EL (cell line): ENCODE measurements at regions not wholly inside any gene's neighbourhood (a gene's known extent, or its start where the extent isn't known, plus 50 kb on each side); places are given as distances from the start of the nearest gene placed in this dataset.
"Not testable (repeated sequence)": the region's sequence is repeated elsewhere in the genome, so short reads cannot be mapped to it uniquely, and the experiment has no call there.

ENCODE experiments used
- DNase-seq: peaks from one replicate; pipeline ENCODE4 v3.0.0-alpha.2; 2016

GRCh38 chr5:179497636-179498340, 52.6 kb upstream of the RUFY1 start:
- DNase-seq = no peak

DNA sequence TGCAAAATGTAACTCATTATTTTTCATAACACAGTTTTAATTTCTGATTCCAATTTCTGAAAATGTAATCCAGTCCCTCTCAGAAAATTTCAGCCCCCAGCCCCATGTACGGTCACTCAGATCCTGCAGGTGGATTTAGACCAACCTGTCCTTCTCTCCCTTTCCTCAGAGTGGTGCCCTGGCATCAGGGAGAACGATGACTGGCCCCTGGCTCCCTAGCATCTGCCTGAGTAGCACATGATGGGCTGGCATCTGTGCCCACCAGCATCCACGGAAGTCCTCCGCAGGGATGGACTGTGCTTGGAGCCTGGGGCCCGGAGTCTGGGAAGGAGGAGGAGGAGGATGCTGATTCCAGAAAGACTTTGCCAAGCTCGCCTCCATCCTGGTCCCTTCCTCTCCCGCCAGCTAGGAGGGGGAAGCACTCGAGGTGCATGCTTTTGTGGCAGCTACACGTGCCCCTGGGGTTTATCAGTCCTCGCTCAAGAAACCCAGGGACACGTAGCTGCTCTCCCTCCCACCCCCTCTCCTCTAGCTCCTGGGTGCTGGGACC, 54.4 kb upstream of the RUFY1 start:
- DNase-seq = no peak

DNA sequence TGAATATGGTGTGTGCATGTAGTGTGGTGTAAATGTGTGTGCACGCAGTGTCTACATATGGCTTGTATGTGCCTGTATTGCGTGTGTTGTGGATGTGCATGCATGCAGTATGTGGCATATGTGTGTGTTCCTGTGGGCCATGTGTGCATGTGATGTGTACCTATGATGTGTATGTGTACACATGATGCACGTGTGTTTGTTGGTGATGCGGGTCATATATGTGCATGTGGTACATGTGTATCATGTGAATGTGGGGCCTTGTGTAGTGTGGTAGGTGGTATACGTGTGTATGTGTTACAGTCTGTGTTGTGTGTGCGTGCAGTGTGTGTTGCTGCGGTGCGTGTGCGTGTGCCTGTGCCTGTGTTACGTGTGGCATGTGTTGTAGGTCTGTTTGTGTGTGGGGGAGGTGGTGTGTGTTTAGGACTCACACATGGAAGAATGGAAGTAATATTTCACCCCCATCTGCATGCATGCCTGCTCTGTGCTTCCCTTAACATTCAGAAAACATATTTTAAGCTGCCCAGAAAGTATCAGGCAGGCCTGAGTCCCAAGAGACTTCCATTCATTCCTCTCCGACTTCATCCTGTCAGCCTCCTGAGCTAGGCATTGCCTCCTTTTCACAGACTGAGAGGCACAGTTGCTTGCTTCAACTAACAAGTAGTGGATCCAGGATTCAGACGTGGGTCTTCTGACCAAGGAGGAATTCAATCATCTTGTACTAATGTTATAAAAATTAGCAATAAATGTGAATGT, 55.4 kb upstream of the RUFY1 start:
- no peak for DNase-seq

GRCh38 chr5:179488975-179489374, 61.4 kb upstream of the RUFY1 start:
- no peak for DNase-seq

DNA sequence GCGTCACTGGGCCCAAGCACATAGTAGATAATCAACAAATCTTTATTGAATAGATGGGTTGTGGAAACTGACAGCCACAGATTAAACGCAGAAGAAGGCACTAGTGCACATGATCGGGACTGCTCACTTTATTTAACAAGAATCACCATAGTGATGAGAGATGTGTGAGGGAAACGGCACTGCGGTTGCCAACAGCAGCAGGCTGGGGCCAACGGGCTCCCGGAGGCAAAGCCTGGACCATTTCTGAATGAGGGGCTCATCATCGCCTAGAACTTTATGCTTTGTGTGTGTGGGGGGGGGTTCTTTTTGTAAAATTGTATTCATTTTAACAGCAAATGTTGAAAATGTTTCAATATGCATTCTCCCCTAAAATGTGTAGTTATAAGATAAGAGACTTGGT, 61.9 kb upstream of the RUFY1 start:
- DNase-seq = no peak

DNA sequence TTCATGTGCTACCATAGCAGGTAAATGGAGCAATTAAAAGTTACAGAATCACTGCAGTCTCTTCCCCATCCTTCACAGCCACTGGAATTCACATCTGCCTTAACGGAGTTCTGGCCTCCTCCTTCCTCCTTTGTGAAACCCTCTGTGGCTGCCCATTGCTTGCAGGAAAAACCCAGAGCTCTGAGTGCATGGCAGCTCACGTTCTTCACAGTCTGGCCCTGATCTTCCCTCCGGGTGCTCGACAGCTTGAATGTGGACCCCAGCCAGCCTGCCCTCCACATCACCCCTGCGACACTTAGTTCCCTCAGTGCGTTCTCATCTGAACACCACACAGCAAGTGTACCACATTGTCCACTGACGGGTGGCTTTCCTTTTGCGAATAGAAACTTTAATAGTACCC, 63.2 kb upstream of the RUFY1 start:
- DNase-seq = no peak

DNA sequence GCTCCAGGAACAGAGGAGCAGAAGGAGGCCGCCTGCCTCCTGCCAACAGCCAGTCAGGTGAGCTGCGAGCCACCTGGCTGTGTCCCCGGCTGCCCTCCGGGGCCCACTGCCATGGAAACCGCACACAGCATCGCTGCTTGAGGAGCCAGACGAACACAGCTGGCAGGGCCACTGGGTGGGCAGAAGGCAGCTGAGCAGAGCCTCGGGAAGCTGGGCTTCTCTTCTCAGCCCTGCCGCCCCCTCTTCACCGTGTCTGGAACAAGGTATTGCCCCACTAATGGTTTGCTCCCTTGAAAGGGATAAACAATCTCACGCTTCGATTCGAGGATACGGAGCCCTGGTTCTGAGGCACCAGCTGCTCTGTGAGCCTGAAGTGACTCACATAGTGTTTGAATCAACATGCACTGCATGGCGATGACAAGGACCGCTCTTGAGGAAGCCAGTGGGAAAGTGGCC, 63.7 kb upstream of the RUFY1 start:
- DNase-seq = no peak

GRCh38 chr5:179485845-179486575, 64.3 kb upstream of the RUFY1 start:
- no peak for DNase-seq

DNA sequence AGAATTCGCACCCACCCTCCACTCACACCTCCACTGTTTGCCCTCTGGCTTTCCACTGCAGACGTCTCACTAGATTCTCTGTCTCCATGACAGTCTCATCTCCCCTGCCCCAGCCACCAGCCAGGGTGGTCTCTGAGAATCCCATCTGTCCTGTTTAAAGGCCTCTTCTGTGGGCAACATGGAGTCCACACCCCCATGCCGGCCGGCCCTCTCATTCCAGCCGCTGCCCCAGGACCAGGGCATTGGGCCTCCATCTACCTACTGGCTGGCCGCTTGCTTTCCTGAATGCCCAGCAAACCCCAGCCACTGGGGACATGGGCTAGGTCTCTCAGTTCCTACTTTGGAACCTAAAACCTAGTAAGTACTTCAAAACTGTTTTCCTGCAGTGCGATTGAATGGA, 65.6 kb upstream of the RUFY1 start:
- DNase-seq = no peak

DNA sequence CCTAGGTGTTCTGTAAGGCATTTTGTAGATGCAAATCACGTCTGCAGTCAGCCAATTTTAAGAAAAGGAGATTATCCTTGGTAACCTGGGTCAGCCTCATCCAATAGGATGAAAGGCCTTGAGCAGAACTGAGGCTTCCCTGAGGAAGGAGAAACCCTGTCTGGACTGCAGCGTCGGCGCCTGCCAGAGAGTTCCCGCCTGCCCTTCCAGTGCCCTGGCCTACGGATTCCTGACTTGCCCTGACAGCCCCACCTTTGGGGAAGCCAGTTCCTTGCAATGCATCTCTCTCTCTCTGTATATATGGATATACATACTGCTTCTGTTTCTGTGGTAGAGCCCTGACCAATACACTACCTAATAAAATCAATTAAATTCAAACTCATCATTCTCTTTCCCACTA, 66.2 kb upstream of the RUFY1 start:
- no peak for DNase-seq

DNA sequence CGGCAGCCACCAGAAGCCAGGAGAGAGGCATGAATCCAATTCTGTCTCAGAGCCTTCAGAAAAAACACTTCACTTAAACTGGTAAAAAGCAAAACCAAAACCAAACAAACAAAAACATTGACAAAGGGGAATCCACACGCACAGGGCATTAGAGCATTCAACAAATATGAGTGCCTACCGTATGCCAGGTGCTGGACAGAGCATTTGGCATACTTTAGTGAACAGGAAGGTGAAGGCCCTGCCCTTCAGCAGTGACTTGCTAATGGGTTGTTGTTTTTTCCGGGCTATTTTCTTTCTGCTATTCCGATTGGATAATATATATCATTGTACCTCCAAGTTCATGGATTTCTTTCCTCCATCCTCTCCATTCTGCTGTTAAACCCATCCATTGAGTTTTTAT, 71.7 kb upstream of the RUFY1 start:
- DNase-seq = no peak

- no peak for DNase-seq
Observed at GRCh38 chr5:179475208-179475751, 75.1 kb upstream of the RUFY1 start.

- DNase-seq = no peak
Observed at GRCh38 chr5:179472641-179473040, 77.7 kb upstream of the RUFY1 start.

DNA sequence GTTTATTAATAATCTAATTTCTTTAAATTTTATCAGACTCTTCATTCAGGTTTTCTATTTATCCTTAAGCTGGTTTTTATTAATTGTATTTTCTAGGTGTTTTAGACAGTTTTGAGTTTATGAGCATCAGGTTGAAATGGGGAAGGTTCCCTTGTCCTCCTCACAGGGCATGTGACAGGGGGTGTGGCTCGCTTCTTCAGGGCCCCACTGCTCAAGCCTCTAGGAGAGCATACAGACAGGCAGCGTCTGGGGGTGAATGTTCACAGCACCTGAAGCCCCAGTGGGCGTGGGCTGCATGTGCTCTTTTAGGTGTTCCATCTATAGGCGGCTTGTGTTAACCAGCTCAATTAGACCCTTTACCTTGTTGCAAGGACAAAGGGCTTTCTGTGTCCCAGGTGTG, 78.2 kb upstream of the RUFY1 start:
- no peak for DNase-seq

DNA sequence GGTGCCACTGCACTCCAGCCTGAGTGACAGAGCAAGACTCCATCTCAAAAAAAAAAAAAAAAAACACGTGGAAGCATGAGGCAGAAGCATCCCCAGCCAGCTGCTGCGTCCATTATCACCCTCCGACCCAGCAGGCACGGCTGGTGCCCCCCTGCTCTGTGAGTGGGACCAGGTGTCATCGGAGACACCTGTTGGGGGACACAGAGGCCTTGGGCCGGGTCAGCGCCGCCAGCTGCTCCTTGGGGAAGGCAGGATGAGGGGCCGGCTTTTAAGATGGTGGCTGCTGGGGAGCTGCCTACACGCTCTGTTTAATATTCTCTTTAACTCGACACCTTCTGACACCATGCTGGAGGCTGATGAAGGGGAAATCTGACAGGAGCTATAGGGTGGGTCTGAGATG, 80.2 kb upstream of the RUFY1 start:
- DNase-seq = no peak

GRCh38 chr5:179468696-179469095, 81.7 kb upstream of the RUFY1 start:
- DNase-seq = no peak

DNA sequence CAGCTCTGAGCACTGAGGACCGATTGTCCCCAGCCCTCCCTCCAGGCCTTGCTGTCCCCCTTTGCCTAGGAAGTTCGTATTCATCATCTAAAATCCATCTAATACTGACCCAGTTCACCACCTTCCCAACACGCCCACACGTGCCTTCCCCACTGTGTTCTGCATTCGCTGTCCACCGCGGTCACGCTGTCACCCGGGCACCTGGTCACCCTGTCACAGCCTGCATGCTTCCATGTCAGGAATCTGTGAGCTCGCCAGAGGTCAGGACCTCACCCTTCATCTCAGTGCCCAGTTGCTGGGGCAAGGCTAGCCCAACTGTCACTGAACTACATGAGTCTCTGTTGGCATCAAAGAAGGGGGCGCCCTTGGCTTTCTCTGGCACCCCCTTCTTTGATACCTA, 82.9 kb upstream of the RUFY1 start:
- DNase-seq = no peak

GRCh38 chr5:179464631-179465030, 85.7 kb upstream of the RUFY1 start:
- no peak for DNase-seq

- DNase-seq = no peak
Observed at GRCh38 chr5:179462040-179462439, 88.3 kb upstream of the RUFY1 start.

DNA sequence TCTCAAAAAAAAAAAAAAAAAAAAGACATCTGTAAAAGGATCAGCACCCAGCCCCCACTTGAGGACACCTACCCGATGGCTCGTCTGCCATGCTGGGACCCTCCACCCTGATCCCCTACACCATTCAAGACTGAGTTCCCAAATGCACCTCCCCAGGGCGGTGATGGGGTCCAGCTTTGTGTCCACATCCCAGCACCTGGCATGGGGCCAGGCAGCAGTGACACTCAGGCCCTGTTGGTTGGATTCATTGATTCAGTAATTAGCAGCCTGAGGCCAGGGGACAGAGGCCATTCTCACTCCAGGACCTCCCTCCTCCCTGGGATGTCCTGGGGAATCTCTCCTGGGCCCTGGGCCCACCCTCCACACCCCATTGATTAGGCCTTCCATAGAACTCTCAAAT, 88.8 kb upstream of the RUFY1 start:
- no peak for DNase-seq

GRCh38 chr5:179459771-179460170, 90.6 kb upstream of the RUFY1 start:
- no peak for DNase-seq

GRCh38 chr5:179457612-179458011, 92.7 kb upstream of the RUFY1 start:
- DNase-seq = no peak

DNA sequence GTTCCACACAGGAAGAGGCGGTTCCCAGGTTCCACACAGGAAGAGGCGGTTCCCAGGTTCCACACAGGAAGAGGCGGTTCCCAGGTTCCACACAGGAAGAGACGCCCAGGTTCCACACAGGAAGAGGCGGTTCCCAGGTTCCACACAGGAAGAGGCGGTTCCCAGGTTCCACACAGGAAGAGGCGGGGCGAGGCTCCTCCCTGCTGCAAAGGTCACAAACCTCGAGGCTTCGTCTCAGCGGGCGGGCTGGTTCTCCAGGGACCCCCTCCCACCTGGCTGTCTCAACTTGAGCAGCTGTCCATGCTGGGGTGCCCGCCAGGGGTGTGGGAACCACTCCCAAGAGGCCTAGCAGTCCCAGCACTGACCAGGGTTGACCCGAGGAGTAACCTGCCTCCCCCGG, 94.3 kb upstream of the RUFY1 start:
- not testable (repeated sequence) for DNase-seq
